Uterus (tissue), 3 donors: ENCODE measurements at regions not wholly inside any gene's neighbourhood (a gene's known extent, or its start where the extent isn't known, plus 50 kb on each side); places are given as distances from the start of the nearest gene placed in this dataset.

ENCODE experiments used
- DNase-seq, 2 donors: peaks; one replicate each; pipeline ENCODE4 v3.0.0-alpha.2; 2019 to 2020
- H3K27ac ChIP-seq, 2 donors: fragments of 200-600 bp; sonication (generic); 1 replicate in 1 of 2; 2 replicates in 1 of 2; pipeline ENCODE4 v1.5.1; 2016 to 2018
- H3K27me3 ChIP-seq, 2 donors: fragments of 200-600 bp; sonication (generic); one replicate each; pipeline ENCODE4 v1.5.1; 2018 to 2019; ENCODE audit warnings: control low read depth in 1 of 2
- H3K36me3 ChIP-seq, 2 donors: fragments of 200-600 bp; sonication (generic); one replicate each; pipeline ENCODE4 v1.5.1; 2019; ENCODE audit warnings: control low read depth in 1 of 2
- H3K4me1 ChIP-seq, 2 donors: fragments of 200-600 bp; sonication (generic); one replicate each; pipeline ENCODE4 v1.5.1; 2018 to 2019; ENCODE audit warnings: control low read depth in 1 of 2
- H3K4me3 ChIP-seq, 2 donors: fragments of 200-600 bp; sonication (generic); 1 replicate in 1 of 2; 2 replicates in 1 of 2; pipeline ENCODE4 v1.5.1; 2018 to 2019; ENCODE audit warnings: mild to moderate bottlenecking in 1 of 2
- H3K9me3 ChIP-seq, 2 donors: fragments of 200-600 bp; sonication (generic); one replicate each; pipeline ENCODE4 v1.5.1; 2019; ENCODE audit warnings: control low read depth in 1 of 2
- CTCF ChIP-seq, 4 experiments: fragments of 200-600 bp in 2 of 4; fragments of 450-650 bp in 2 of 4; sonication (generic) in 2 of 4; IDR thresholded peaks; one replicate each; pipeline ENCODE4 v1.5.1; 2016 to 2019; ENCODE audit warnings: antibody characterized with exemption in 4 of 4, mild to moderate bottlenecking in 2 of 4, moderate library complexity in 1 of 4
- POLR2A ChIP-seq, 2 donors: fragments of 450-650 bp; IDR thresholded peaks; one replicate each; pipeline ENCODE4 v1.6.1; 2016; ENCODE audit warnings: antibody characterized with exemption in 2 of 2, mild to moderate bottlenecking in 1 of 2, moderate library complexity in 1 of 2
- intact Hi-C: fragments of 100-400 bp; cut with DNase I; formaldehyde crosslinking; loops from one replicate; pipeline ENCODE4 v1.15.1; 2023; ENCODE audit warnings: low total_unique reads
- donor health status: DM: yes; HTN: yes; CAD: no.

DNA sequence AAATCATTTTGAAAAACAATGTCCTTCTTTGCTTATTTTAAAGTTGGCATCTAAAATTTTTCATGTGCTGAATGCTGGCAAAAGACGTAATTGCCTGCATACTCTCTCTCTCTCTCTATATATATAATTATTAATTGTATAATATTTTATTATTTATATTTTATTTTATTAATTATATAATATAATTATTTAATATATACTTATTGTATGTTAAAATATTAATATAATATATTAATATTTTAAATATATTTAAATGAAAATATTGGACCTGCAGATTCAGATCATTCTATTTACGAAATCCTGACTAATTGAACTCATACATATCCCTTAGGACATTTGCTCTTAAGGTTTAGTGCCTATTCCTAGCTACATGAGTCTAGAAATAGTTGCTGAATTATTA is 144.7 kb upstream of the VCX start:
- intact Hi-C loops = no loop called here
- no peak for DNase-seq
- H3K4me1 ChIP-seq = no peaks in the 10 kb centered on the region
- H3K27ac ChIP-seq = no peak overlapping the region
- no peaks in the 10 kb centered on the region for H3K27me3 ChIP-seq
- H3K4me3 ChIP-seq = no peak overlapping the region
- H3K36me3 ChIP-seq = no peaks in the 10 kb centered on the region
- H3K9me3 ChIP-seq = no peaks in the 10 kb centered on the region
- no peak for TF ChIP-seq CTCF (IDR thresholded peaks at IDR 0.05)
- no peak for TF ChIP-seq POLR2A (IDR thresholded peaks at IDR 0.05)

GRCh38 chrX:7690842-7691241 is 152.1 kb upstream of the VCX start:
- H3K4me3 ChIP-seq = no peak overlapping the region
- no peaks in the 10 kb centered on the region for H3K9me3 ChIP-seq
- DNase-seq = no peak
- H3K27me3 ChIP-seq = no peaks in the 10 kb centered on the region
- H3K27ac ChIP-seq = no peak overlapping the region
- H3K4me1 ChIP-seq = no peaks in the 10 kb centered on the region
- intact Hi-C loops = no loop called here
- H3K36me3 ChIP-seq = no peaks in the 10 kb centered on the region
- TF ChIP-seq POLR2A (IDR thresholded peaks at IDR 0.05) (no peak), CTCF (IDR thresholded peaks at IDR 0.05) (no peak)

GRCh38 chrX:7689791-7690412 is 153.1 kb upstream of the VCX start:
- H3K4me3 ChIP-seq = no peak overlapping the region
- no peaks in the 10 kb centered on the region for H3K4me1 ChIP-seq
- H3K27ac ChIP-seq = no peak overlapping the region
- no peaks in the 10 kb centered on the region for H3K9me3 ChIP-seq
- H3K36me3 ChIP-seq = no peaks in the 10 kb centered on the region
- no peak for DNase-seq
- no peak for TF ChIP-seq CTCF (IDR thresholded peaks at IDR 0.05)
- TF ChIP-seq POLR2A (IDR thresholded peaks at IDR 0.05) = no peak
- no peaks in the 10 kb centered on the region for H3K27me3 ChIP-seq
- intact Hi-C loops = no loop called here

DNA sequence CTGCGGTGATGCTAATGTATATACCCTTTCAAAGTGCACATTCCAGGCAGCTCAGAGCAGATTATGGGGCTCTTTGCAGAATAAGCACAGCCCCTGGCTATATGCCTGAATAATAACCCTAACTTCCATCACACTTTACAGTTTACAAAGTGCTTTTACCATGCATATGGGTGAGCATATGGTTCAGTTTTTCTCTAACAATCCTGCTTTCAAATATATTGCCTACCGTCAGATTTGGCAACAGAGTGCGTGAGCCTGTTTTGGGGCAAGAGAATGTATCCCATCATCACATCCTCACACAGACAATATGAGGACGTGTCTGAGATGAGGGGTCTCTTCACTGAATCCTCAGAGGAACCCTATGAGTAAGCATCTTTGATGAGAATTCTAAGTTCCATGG is 162.8 kb upstream of the VCX start:
- no peak for DNase-seq
- Histone ChIP-seq H3K9me3 (no peaks in the 10 kb centered on the region), H3K4me1 (no peaks in the 10 kb centered on the region), H3K27ac (no peak overlapping the region), H3K4me3 (no peak overlapping the region), H3K27me3 (no peaks in the 10 kb centered on the region), H3K36me3 (no peaks in the 10 kb centered on the region)
- TF ChIP-seq POLR2A (IDR thresholded peaks at IDR 0.05) = no peak
- TF ChIP-seq CTCF (IDR thresholded peaks at IDR 0.05) = no peak
- intact Hi-C loops = no loop called here

DNA sequence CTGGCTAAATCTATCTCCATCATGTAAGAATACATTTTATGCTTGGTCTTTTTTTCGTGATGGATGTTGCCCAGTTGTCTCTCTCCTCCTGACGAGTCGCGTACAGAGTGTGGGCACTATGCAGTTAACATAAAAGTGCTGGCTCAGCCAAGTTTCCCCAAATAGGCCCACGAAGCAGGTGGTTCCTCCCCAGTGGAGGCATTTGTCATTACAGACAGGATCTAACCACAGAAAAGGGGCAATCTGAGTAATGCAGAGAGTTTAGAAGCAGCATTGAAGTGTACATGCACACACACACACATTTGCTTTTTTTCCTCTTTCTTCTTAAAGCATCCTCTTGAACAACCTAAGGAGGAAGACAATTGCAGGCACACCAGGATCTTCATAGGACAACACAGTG is 188.7 kb upstream of the VCX start:
- Histone ChIP-seq H3K9me3 (no peaks in the 10 kb centered on the region), H3K27ac (no peak overlapping the region), H3K36me3 (no peaks in the 10 kb centered on the region), H3K4me3 (no peak overlapping the region), H3K27me3 (no peaks in the 10 kb centered on the region), H3K4me1 (no peaks in the 10 kb centered on the region)
- no peak for DNase-seq
- TF ChIP-seq POLR2A (IDR thresholded peaks at IDR 0.05) (no peak), CTCF (IDR thresholded peaks at IDR 0.05) (no peak)
- intact Hi-C loops = no loop called here
